Right renal cortex interstitium (tissue), 3 donors: ENCODE measurements at regions not wholly inside any gene's neighbourhood (a gene's known extent, or its start where the extent isn't known, plus 50 kb on each side); places are given as distances from the start of the nearest gene placed in this dataset.
"Not testable (repeated sequence)": the region's sequence is repeated elsewhere in the genome, so short reads cannot be mapped to it uniquely, and the experiment has no call there.

Experiments
- DNase-seq, 3 donors: peaks; one replicate each; pipeline ENCODE4 v3.0.0-alpha.2; 2013; ENCODE audit warnings: low read depth in 3 of 3, low spot score in 2 of 3

DNA sequence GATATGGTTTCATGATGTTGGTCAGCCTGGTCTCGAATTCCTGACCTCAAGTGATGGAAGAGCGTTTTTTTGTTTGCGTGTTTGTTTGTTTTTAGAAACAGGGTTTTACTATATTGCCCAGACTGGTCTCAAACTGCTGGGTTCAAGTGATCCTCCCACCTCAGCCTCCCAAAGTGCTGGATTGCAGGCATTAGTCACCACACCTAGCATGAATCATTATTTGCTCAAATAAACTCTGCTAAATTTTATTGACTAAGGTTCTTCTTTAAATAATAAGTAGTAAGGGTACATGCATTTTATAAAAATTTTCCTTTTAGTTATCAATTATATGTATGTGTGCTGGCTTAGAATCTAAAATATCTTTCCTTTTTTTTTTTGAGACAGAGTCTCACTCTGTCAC lies 52.9 kb downstream of the ZBTB9 start:
- DNase-seq = no peak

DNA sequence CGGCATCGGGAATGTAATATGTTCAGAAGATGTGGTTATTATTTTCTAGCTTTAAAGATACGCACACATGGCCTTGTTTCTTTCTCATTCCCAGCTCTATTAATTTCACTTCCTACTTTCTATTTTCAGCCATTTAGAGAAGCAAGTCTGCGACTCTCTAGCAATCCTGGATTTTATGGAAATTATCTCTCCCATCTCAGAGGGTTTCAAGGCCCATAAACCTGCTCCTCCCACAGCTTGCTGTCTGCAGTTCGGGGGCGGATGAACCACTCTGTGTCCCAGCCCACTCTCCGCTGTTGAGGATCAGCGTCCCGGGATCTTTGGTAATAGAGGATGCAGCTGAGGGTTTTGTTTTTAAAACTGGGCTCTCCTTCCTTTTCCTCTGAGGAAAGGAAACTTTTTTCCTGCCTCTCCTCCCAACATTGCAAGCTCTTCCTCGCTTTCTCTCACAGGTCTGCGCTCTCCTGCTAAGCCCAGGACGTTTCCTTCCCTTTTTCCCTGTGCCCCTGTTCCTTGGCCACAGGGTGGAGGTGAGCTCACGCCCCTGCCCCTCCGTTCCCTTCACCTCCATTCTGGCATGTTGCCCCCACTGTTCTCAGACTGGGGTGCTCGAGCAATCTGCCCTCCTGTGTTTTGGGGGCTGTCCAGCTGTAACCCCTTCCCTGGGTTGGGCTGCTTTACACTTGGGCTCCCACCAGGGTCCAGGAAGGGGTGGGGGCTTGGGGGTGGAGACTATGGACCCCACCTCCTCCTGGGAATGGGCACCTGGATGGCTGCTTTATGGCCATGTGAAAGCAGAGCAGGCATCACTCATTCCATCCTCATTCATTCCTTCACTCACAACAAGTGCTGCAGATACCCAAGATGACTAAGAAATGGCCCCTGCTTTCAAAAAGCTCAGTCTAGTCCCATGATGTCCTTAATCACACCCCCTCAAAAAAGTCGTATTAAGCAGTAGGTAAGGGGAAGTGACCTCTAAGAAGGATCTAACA lies 54.9 kb downstream of the ZBTB9 start:
- DNase-seq = peak in 2 of 3 donors; percentile 30 to 32

DNA sequence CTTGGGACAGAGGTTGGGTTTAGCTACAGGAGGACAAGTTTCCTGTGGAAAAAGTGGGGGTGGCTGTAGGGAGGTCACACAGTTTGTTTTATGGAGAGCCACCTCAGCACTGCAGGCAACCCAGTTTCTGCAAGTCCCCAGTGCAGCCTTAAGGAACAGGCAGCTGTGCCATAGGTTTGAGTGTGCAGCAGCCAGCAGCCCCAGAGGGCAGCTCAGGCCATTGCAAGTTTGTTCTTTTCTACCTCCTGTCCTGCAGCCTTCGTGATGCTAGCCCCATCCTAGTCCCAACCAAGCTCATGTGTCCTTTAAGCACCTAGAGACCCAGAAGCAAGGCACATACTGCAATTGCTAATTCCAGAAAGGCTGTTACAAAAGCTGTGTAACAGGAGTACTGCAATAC lies 58.8 kb downstream of the ZBTB9 start:
- no peak for DNase-seq

DNA sequence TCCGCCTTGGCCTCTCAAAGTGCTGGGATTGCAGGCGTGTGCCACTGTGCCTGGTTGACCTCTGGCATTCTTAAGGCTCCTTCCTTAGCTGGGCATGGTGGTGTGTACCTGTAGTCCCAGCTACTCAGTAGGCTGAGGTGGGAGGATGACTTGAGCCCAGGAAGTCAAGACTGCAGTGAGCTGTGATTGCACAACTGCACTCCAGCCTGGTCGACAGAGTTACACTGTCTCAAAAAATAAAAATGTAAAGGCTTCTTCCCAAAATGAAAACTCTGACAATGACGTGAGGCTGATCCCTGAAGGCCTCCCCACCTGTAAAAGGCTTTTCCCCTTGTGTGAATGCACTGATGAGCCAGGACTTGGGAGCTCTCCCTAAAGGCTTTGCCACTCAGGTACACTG lies 62.4 kb downstream of the ZBTB9 start:
- DNase-seq = no peak

DNA sequence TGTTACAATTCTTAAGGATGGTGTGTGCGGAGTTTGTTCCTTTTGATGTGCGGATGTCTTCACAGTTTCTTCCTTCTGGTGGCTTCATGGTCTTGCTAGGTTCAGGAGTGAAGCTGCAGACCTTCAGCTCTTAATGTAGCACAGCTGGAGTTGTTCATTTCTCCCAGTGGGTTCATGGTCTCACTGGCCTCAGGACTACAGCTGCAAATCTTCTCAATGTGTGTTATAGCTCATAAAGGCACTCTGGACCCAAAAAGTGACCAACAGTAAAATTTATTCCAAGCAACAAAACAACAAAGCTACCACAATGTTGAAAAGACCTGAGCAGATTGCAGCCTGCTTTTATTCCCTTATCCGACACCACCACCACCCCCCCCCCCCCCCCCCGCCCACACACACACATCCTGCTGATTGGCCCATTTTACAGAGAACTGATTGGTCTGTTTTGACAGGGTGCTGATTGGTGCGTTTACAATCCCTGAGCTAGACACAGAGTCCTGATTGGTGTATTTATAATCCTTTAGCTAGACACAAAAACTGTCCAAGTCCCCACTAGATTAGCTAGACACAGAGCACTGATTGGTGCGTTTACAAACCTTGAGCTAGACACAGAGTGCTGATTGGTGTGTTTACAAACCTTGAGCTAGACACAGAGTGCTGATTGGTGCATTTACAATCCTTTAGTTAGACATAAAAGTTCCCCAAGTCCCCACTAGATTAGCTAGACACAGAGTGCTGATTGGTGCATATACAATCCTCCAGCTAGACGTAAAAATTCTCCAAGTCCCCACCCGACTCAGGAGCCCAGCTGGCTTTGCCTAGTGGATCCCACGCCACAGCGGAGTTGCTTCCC lies 59.2 kb downstream of the BAK1 start:
- DNase-seq = not testable (repeated sequence)

DNA sequence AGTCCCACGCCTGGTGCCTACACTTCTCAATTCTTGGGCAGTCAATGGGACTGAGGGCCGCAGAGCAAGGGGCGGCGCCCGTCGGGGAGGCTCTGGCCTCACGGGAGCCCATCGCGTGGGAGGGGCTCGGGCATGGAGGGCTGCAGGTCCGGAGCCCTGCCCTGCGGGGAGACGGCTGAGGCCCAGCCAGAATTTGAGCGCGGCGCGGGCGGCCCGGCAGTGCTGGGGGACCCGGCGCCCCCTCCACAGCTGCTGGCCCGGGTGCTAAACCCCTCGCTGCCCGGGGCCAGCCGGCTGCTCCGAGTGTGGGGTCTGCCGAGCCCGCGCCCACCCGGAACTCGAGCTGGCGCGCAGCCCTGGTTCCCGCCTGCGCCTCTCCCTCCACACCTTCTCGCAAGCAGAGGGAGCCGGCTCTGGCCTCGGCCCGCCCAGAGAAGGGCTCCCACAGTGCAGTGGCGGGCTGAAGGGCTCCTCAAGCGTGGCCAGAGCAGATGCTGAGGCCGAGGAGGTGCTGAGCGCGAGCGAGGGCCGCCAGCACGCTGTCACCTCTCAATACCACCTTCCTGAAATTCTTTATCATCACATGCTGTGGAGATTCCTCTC lies 58.5 kb downstream of the BAK1 start:
- no peak for DNase-seq
